Neural progenitor cell (in vitro differentiated cells): ENCODE measurements at regions not wholly inside any gene's neighbourhood (a gene's known extent, or its start where the extent isn't known, plus 50 kb on each side); places are given as distances from the start of the nearest gene placed in this dataset.

Experiments used
- DNase-seq: peaks from one replicate; pipeline ENCODE4 v3.0.0-alpha.2; 2016; ENCODE audit warnings: low spot score
- H2AFZ ChIP-seq: fragments of 200-600 bp; sonication (generic); replicated peaks from 2 replicates; pipeline ENCODE4 v1.6.1; 2016; ENCODE audit warnings: antibody characterized with exemption
- H3F3A ChIP-seq: fragments of 200-600 bp; sonication (generic); 2 replicates; pipeline ENCODE4 v1.6.1; 2016; ENCODE audit warnings: antibody characterized with exemption, low read depth
- H3K27ac ChIP-seq: fragments of 200-600 bp; sonication (generic); 2 replicates; pipeline ENCODE4 v1.5.1; 2016; ENCODE audit warnings: mild to moderate bottlenecking
- H3K27me3 ChIP-seq: fragments of 200-600 bp; sonication (generic); 2 replicates; pipeline ENCODE4 v1.6.1; 2016; ENCODE audit warnings: mild to moderate bottlenecking, moderate library complexity
- H3K36me3 ChIP-seq: fragments of 200-600 bp; sonication (generic); 2 replicates; pipeline ENCODE4 v1.5.1; 2016
- H3K4me1 ChIP-seq: fragments of 200-600 bp; sonication (generic); 2 replicates; pipeline ENCODE4 v1.6.1; 2016; ENCODE audit warnings: mixed run types
- H3K4me2 ChIP-seq: fragments of 200-600 bp; sonication (generic); 2 replicates; pipeline ENCODE4 v1.6.1; 2016
- H3K4me3 ChIP-seq: fragments of 200-600 bp; sonication (generic); 2 replicates; pipeline ENCODE4 v1.5.1; 2016
- H3K79me2 ChIP-seq: fragments of 200-600 bp; sonication (generic); 2 replicates; pipeline ENCODE4 v1.6.1; 2016; ENCODE audit warnings: low read depth
- H3K9ac ChIP-seq: fragments of 200-600 bp; sonication (generic); 2 replicates; pipeline ENCODE4 v1.6.1; 2016
- H3K9me3 ChIP-seq: fragments of 200-600 bp; sonication (generic); 2 replicates; pipeline ENCODE4 v1.5.1; 2016; ENCODE audit warnings: low read depth
- H4K20me1 ChIP-seq: fragments of 200-600 bp; sonication (generic); 2 replicates; pipeline ENCODE4 v1.6.1; 2016; ENCODE audit warnings: low read depth
- H3K27ac Mint-ChIP-seq: 3 replicates; pipeline ENCODE4 v1.8.0; 2021; ENCODE audit warnings: mixed read lengths
- H3K27me3 Mint-ChIP-seq: 2 replicates; pipeline ENCODE4 v1.8.0; 2022; ENCODE audit warnings: low read depth, mild to moderate bottlenecking, inconsistent platforms, moderate library complexity, mixed read lengths; ENCODE audit not compliant: insufficient read depth
- H3K36me3 Mint-ChIP-seq: 3 replicates; pipeline ENCODE4 v1.8.0; 2021; ENCODE audit warnings: mixed read lengths
- H3K4me1 Mint-ChIP-seq: 3 replicates; pipeline ENCODE4 v1.8.0; 2021; ENCODE audit warnings: mixed read lengths
- H3K4me3 Mint-ChIP-seq: 3 replicates; pipeline ENCODE4 v1.8.0; 2021; ENCODE audit warnings: mild to moderate bottlenecking, moderate library complexity, mixed read lengths
- H3K9me3 Mint-ChIP-seq: 3 replicates; pipeline ENCODE4 v1.8.0; 2020; ENCODE audit warnings: mixed read lengths
- CTCF ChIP-seq: fragments of 200-600 bp; sonication (generic); IDR thresholded peaks from 2 replicates; pipeline ENCODE4 v1.5.1; 2017; ENCODE audit warnings: antibody characterized with exemption, mild to moderate bottlenecking
- EZH2 ChIP-seq: fragments of 200-600 bp; sonication (generic); IDR thresholded peaks from 2 replicates; pipeline ENCODE4 v1.6.1; 2017; ENCODE audit warnings: antibody characterized with exemption, mild to moderate bottlenecking, moderate library complexity
- EZH2phosphoT487 ChIP-seq: fragments of 200-600 bp; sonication (generic); IDR thresholded peaks from 2 replicates; pipeline ENCODE4 v1.6.1; 2017; ENCODE audit warnings: antibody characterized with exemption

GRCh38 chr7:17031906-17032551 lies 150.2 kb upstream of the AGR3 start:
- Histone ChIP-seq H3K4me3 (no peak overlapping the region), H3K79me2 (no peaks in the 10 kb centered on the region), H3K27ac (no peak overlapping the region), H3K36me3 (no peaks in the 10 kb centered on the region), H3K4me1 (no peaks in the 10 kb centered on the region), H3K4me2 (no peak overlapping the region), H3F3A (no peaks in the 10 kb centered on the region), H4K20me1 (no peaks in the 10 kb centered on the region), H3K9me3 (no peaks in the 10 kb centered on the region), H3K27me3 (no peaks in the 10 kb centered on the region), H3K9ac (no peak overlapping the region), H2AFZ (no peak overlapping the region)
- TF ChIP-seq EZH2 = no peak
- no peak for TF ChIP-seq CTCF
- no peak for TF ChIP-seq EZH2phosphoT487
- no peaks in the 10 kb centered on the region for H3K27me3 Mint-ChIP-seq
- DNase-seq = no peak
- H3K27ac Mint-ChIP-seq = no peak overlapping the region
- H3K9me3 Mint-ChIP-seq = no peaks in the 10 kb centered on the region
- no peaks in the 10 kb centered on the region for H3K36me3 Mint-ChIP-seq
- H3K4me1 Mint-ChIP-seq = peaks cover 18% of the 10 kb centered on the region
- no peak overlapping the region for H3K4me3 Mint-ChIP-seq

GRCh38 chr7:17033245-17033644 lies 151.5 kb upstream of the AGR3 start:
- Histone ChIP-seq H3K4me2 (no peak overlapping the region), H3K79me2 (no peaks in the 10 kb centered on the region), H3K4me1 (no peaks in the 10 kb centered on the region), H2AFZ (no peak overlapping the region), H3K9me3 (no peaks in the 10 kb centered on the region), H3K9ac (no peak overlapping the region), H3K27me3 (no peaks in the 10 kb centered on the region), H3K27ac (no peak overlapping the region), H3K36me3 (no peaks in the 10 kb centered on the region), H4K20me1 (no peaks in the 10 kb centered on the region), H3K4me3 (no peak overlapping the region), H3F3A (no peaks in the 10 kb centered on the region)
- Mint-ChIP-seq H3K36me3 (no peaks in the 10 kb centered on the region), H3K4me3 (no peak overlapping the region), H3K27me3 (no peaks in the 10 kb centered on the region), H3K27ac (no peak overlapping the region), H3K9me3 (no peaks in the 10 kb centered on the region), H3K4me1 (peaks cover 23% of the 10 kb centered on the region)
- TF ChIP-seq EZH2 (no peak), CTCF (no peak), EZH2phosphoT487 (no peak)
- DNase-seq = no peak

- no peak for DNase-seq
- Histone ChIP-seq H3K27me3 (no peaks in the 10 kb centered on the region), H2AFZ (no peak overlapping the region), H3K4me1 (no peaks in the 10 kb centered on the region), H3F3A (no peaks in the 10 kb centered on the region), H4K20me1 (no peaks in the 10 kb centered on the region), H3K27ac (no peak overlapping the region), H3K79me2 (no peaks in the 10 kb centered on the region), H3K4me2 (no peak overlapping the region), H3K4me3 (no peak overlapping the region), H3K9ac (no peak overlapping the region), H3K36me3 (no peaks in the 10 kb centered on the region), H3K9me3 (no peaks in the 10 kb centered on the region)
- H3K36me3 Mint-ChIP-seq = no peaks in the 10 kb centered on the region
- no peak overlapping the region for H3K27ac Mint-ChIP-seq
- no peaks in the 10 kb centered on the region for H3K9me3 Mint-ChIP-seq
- no peaks in the 10 kb centered on the region for H3K27me3 Mint-ChIP-seq
- TF ChIP-seq EZH2 (no peak), CTCF (no peak), EZH2phosphoT487 (no peak)
- peaks cover 32% of the 10 kb centered on the region for H3K4me1 Mint-ChIP-seq
- H3K4me3 Mint-ChIP-seq = no peak overlapping the region
Observed at GRCh38 chr7:17036584-17036983, 154.8 kb upstream of the AGR3 start.
